NCI-H526 treated with DMSO at 0.1 percent for 48 hours (cell line): ENCODE measurements at regions not wholly inside any gene's neighbourhood (a gene's known extent, or its start where the extent isn't known, plus 50 kb on each side); places are given as distances from the start of the nearest gene placed in this dataset.
"Not testable (repeated sequence)": the region's sequence is repeated elsewhere in the genome, so short reads cannot be mapped to it uniquely, and the experiment has no call there.

ENCODE experiments used
- DNase-seq: peaks from one replicate; lab custom pipeline; 2025; lab: John Stamatoyannopoulos, UW

GRCh38 chr2:13694673-13695072 lies 937.8 kb upstream of the LRATD1 start:
- no peak for DNase-seq

DNA sequence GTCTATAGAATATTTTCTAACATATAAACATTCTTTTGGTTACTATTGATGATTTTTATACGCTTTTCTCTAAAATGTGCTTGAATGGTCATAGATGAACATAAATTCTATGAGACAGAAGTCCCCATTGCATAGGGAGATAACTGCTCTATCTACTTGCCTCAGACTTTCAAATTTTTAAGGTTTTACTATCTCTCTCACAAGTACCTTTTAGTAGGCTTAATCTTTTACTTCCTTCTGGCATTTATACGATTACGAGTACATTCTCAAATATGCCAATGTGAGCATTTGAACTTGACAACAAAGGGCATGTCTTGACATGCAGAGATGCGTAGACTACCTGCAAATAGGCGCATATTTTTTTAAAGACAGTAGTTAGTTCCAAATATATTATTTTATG lies 935.9 kb upstream of the LRATD1 start:
- DNase-seq: no peak

DNA sequence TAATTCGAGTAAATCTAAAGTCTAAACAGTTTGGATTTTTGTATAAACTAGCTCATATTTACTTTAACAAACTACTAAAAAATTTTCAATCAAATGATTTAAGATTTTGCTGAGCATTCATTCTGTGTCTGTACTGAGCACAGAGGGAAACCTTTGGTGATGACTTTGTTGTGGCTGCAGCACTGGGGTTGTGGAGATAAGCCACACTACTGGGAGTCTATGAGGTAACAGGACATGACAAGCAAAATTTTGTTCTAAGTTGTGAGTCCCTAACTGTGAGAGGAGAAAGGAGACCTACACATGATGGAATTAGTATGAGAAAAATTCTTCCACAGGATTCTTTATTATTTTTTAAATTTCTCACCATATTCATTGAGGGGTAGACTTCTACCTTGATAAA lies 933.7 kb upstream of the LRATD1 start:
- DNase-seq: no peak

DNA sequence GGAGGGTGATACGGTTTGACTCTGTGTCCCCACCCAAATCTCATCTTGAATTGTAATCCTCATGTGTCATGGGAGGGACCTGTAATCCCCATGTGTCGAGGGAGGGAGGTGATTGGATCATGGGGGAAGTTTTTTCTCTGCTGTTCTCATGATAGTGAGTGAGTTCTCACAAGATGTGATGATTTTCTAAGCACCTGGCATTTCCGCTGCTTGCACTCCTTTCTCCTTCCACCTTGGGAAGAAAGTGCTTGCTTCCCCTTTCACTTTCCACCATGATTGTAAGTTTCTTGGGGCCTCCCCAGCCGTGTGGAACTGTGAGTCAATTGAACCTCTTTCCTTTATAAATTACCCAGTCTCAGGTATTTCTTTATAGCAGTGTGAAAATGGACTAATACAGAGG lies 932.6 kb upstream of the LRATD1 start:
- not testable (repeated sequence) for DNase-seq

GRCh38 chr2:13711154-13711553 lies 921.4 kb upstream of the LRATD1 start:
- no peak for DNase-seq

GRCh38 chr2:13714466-13714865 lies 918.1 kb upstream of the LRATD1 start:
- DNase-seq: no peak

DNA sequence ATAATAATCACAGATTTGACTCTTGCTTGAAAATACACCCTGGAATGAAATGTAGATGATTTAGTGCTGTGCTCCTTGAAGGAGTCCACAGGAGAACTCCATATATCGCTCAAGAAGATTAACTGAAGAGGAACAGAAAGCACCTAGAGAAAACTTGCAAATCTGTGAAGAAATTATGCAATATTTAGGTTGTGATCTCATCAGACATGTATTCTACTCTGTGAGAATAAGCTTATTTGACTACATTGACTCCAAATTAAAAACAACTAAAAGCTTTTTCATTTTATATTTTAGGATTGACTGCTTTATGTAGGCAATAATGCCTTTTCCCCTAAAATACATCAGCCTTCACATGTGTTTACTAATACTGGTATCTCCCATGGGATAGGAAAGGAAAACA lies 906.6 kb upstream of the LRATD1 start:
- no peak for DNase-seq

DNA sequence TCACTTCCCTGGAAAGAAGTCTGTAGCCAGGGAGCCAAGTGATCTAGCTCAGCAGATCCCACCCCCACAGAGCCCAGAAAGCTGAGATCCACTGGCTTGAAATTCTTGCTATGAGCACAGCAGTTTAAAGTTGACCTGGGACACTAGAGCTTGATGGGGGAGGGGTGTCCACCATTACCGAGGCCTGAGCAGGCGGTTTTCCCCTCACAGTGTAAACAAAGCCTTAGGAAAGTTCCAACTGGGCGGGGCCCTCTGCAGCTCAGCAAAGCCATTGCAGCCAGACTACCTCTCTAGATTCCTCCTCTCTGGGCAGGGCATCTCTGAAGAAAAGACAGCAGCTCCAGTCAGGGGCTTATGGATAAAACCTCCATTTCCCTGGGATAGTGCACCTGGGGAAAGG lies 887.2 kb upstream of the LRATD1 start:
- no peak for DNase-seq

- no peak for DNase-seq
Observed at GRCh38 chr2:13751955-13752354, 880.6 kb upstream of the LRATD1 start.

GRCh38 chr2:13758412-13758811 lies 874.1 kb upstream of the LRATD1 start:
- DNase-seq: no peak

- DNase-seq: no peak
Observed at GRCh38 chr2:13768274-13768673, 864.2 kb upstream of the LRATD1 start.

DNA sequence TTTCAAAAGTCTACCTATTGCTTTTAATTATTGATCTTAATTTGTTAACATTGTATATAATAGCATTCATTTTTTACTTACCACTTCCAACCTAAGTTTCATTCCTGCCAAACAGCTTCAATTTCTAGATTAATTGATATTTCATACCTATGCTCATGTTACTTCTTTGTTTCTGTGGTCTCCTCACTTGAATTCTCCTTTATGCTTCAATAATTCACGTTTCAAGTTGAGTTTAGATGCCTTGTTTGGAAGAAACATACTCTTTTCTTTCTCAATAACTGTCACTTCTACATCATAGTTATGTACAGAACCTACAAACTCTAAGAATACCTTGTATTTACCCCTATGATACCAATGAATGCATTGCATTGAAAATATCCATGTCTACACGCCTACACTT lies 862.2 kb upstream of the LRATD1 start:
- DNase-seq: no peak

GRCh38 chr2:13779996-13780395 lies 852.5 kb upstream of the LRATD1 start:
- DNase-seq: no peak

DNA sequence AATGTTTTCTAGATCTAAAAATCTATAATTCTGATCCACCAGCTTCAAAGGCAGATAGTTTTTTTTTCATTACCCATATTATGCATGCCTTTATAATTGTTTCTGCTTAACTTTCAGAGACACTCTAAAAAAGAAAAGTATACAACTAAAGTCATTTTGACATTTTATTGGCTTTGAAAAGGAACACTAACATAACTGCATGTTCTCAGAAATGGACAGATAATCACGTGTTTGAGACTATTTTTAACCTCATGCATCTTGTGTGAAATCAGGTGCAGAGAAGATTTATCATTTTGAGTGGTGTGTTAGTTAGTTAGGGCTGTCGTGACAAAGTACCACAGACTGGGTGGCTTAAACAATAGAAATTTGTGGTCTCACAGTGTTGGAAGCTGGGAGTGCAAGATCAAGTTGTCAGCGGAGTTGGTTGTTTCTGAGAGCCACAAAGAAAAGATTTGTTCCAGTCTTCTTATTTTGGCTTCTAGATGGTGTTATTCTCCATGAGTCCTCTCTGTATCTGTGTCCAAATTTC lies 841.4 kb upstream of the LRATD1 start:
- DNase-seq: no peak

DNA sequence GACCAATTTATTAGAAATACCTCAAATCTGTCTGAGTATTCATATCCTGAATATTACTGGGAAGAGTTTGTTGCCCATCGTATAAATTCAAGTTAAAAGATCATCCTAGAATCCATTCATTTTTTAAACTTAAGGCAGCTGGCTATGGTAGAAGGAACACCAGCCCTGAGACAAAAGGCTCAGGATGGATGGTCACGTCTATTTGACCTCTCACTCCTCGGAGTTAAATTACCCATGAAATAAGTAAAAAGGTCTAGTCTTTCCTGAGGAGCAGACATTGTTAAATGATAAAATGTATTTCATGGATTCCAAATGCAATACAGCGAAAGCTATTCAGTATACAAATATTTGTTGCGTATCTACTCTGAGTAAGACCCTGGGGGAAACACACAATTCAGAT lies 826.0 kb upstream of the LRATD1 start:
- no peak for DNase-seq

GRCh38 chr2:13813236-13813635 lies 819.3 kb upstream of the LRATD1 start:
- no peak for DNase-seq

DNA sequence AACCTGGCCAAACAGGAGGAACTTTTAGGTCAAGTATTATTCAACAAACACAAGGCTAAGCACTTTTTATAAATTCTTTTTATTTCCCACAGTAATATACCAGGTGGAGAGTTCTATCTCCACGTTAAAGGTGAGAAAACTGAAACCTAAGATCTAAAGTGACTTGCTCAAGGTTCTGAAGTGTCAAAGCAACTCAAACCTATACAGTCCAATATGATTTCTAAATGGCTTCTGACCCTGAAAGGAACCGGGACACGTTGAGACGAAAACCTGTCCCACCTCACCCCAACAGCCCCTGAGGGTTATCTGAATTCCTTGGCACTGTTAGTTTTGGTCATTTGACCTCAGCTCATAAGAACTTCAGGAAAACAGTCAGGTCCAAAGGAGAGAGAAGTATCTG lies 814.5 kb upstream of the LRATD1 start:
- DNase-seq: no peak

DNA sequence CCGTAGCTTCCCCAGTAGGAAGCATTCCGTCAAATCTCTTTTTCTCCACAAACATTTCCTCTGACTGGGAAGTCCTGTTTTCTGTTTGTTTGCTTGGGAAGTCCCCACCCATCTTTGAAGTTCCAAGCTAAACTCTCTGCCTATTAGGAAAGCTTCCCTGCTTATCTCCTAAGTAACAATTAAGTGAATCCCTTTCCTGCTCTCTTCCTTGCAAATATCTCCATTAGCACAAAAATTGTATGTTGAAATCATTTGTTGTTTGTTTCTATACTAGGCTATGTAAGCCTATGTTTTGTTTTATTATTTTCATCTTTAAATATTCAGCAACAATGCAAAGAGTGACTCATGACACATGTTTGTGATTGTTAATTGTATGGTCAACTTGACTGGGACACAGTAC lies 812.6 kb upstream of the LRATD1 start:
- DNase-seq: no peak

DNA sequence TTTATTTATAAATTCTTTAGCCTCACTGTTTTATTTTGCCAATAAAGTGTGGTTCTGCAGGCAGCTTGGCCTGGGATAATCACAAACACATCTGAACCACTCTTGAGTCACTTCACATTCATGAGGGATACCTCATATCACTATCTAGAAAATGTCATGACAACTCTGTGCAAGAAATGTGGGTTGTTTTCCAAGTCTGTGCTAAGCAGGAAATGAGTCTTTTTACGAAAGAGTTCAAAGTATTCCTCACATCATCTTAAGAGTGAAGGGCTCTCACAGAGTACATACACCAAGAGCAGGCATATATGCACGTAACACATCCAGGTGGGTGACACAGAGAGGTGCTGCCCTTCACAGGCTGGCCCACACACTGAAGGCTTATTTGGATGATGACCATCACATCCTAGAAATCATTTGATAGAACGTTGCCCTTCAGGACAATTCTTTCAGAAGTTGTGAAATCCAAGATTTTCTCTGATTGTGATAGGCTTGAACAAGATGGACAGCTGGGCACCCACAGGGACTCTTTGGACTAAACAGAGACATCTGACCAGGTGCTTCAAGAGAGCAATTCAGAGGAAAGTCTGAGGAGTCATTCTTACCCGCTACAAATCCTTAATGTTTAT lies 811.1 kb upstream of the LRATD1 start:
- DNase-seq: no peak

GRCh38 chr2:13822365-13822764 lies 810.2 kb upstream of the LRATD1 start:
- DNase-seq: no peak

- DNase-seq: no peak
Observed at GRCh38 chr2:13826314-13826853, 806.1 kb upstream of the LRATD1 start.

GRCh38 chr2:13858626-13859025 lies 773.9 kb upstream of the LRATD1 start:
- DNase-seq: no peak

DNA sequence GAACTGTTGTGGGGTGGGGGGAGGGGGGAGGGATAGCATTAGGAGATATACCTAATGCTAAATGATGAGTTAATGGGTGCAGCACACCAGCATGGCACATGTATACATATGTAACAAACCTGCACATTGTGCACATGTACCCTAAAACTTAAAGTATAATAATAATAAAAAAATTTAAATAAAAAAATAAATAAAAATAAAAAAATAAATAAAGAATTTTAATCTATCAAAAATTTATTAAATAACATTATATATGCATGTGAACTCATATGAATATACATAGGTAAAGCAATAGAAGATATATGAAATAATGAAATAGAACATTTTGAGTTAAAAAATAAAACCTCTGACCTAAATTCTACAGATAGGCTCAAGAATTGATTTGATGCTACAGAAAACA lies 764.2 kb upstream of the LRATD1 start:
- DNase-seq: not testable (repeated sequence)

DNA sequence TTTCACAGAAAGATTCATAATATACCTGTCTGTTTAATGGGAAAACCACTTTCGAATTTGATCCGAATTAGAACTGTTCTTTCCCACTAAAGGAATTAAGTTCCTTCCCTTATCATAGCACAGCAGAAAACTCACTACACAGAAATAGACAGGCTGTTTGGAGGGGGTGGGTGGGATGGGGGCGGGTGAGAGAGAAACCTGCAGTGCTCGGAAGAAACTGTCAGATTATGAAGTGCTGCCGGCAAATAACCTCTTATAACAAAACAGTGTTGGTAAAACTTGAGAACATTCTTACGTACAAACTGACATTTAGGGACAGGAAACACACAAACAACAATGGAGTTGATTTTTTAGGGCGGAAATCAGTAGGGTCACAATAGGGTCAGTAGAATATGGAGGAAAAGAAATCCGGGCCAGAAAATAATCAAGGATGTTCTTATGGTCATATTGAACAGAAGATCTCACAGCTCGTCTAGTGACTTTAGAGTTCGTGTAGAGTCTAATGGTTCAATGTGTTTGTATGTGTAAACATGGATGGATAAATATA lies 756.0 kb upstream of the LRATD1 start:
- DNase-seq: no peak
